K562 (cell line): ENCODE measurements at regions not wholly inside any gene's neighbourhood (a gene's known extent, or its start where the extent isn't known, plus 50 kb on each side); places are given as distances from the start of the nearest gene placed in this dataset.

Experiments used
- ATAC-seq: fragments of 200-7000 bp; cut with Tn5 transposase; 3 replicates; pipeline ENCODE4 v1.9.1; 2020; ENCODE audit warnings: moderate library complexity
- BruUV-seq: library from RNA; stranded (reverse); fragments of 400-500 nt; replicated peaks from 2 replicates; lab custom pipeline; 2021; lab: Mats Ljungman, UMichigan
- CTCF ChIA-PET: fragments of 300-600 bp; formaldehyde crosslinking; extraction: SDS; loops from one replicate; lab custom pipeline; 2021; ENCODE audit warnings: low intra/inter-chr PET ratio; lab: Yijun Ruan, JAX
- POLR2A ChIA-PET: fragments of 300-600, 350-650 bp; sonication (Branson Sonifier 250); formaldehyde crosslinking; extraction: SDS; loops from one replicate; lab custom pipeline; 2021; ENCODE audit warnings: antibody characterized with exemption, inconsistent platforms; lab: Yijun Ruan, JAX
- DNase-seq, 4 experiments: peaks; one replicate each; pipeline versions ENCODE4 v3.0.0 to v3.0.0-alpha.2; 2011 to 2018; ENCODE audit warnings: low spot score in 3 of 4, mixed read lengths in 3 of 4; ENCODE audit errors: extremely low read depth in 1 of 4
- FAIRE-seq: peaks from 2 replicates; lab custom pipeline; 2011; peaks lifted over from hg19 to GRCh38; lab: Jason Lieb, UNC
- H2AFZ ChIP-seq: 2 replicates; pipeline ENCODE4 v1.6.0; 2011; ENCODE audit warnings: low read depth, low read length, control low read depth, inconsistent platforms
- H3K27ac ChIP-seq: fragments of 200-600 bp; 3 replicates; pipeline ENCODE4 v1.8.0; 2011; ENCODE audit warnings: low read depth, mild to moderate bottlenecking, control low read depth, inconsistent platforms, low read length, moderate library complexity, mixed read lengths; ENCODE audit errors: extremely low read depth
- H3K27me3 ChIP-seq, 2 experiments: fragments of 300-600 bp in 1 of 2; 2 replicates in 1 of 2; 3 replicates in 1 of 2; pipeline versions ENCODE4 v1.6.0 to v1.8.0; 2011; ENCODE audit warnings: inconsistent platforms in 2 of 2, low read length in 2 of 2, mild to moderate bottlenecking in 1 of 2, mixed read lengths in 1 of 2, moderate library complexity in 1 of 2; ENCODE audit not compliant: control insufficient read depth in 2 of 2, insufficient read depth in 2 of 2
- H3K36me3 ChIP-seq: fragments of 300-600 bp; 3 replicates; pipeline ENCODE4 v1.8.0; 2011; ENCODE audit warnings: mild to moderate bottlenecking, low read length, inconsistent platforms; ENCODE audit not compliant: control insufficient read depth, insufficient read depth
- H3K4me1 ChIP-seq, 2 experiments: fragments of 200-600 bp in 1 of 2; replicated peaks in 1 of 2; 2 replicates in 1 of 2; 3 replicates in 1 of 2; pipeline versions ENCODE4 v1.5.1 to v1.8.0; 2011; ENCODE audit warnings: inconsistent platforms in 2 of 2, low read length in 2 of 2, mild to moderate bottlenecking in 1 of 2, mixed read lengths in 1 of 2, moderate library complexity in 1 of 2; ENCODE audit not compliant: control insufficient read depth in 2 of 2, insufficient read depth in 2 of 2
- H3K4me2 ChIP-seq: 2 replicates; pipeline ENCODE4 v1.6.1; 2011; ENCODE audit warnings: low read length, control low read depth, inconsistent platforms, mixed read lengths; ENCODE audit not compliant: insufficient read depth
- H3K4me3 ChIP-seq: fragments of 200-600 bp; sonication (generic), shearing (Covaris generic); 2 replicates; pipeline ENCODE4 v1.5.1; 2016; ENCODE audit warnings: control low read depth, inconsistent platforms
- H3K79me2 ChIP-seq: fragments of 200-600 bp; 3 replicates; pipeline ENCODE4 v1.8.0; 2011; ENCODE audit warnings: low read length, inconsistent platforms; ENCODE audit not compliant: control insufficient read depth, insufficient read depth
- H3K9ac ChIP-seq, 2 experiments: 2 replicates each; pipeline versions ENCODE4 v1.6.0 to v1.6.1; 2011; ENCODE audit warnings: low read depth in 2 of 2, low read length in 2 of 2, control low read depth in 1 of 2, inconsistent platforms in 1 of 2, mild to moderate bottlenecking in 1 of 2, mixed read lengths in 1 of 2; ENCODE audit not compliant: insufficient read depth in 1 of 2
- H3K9me1 ChIP-seq: one replicate; pipeline ENCODE4 v1.6.0; 2011; ENCODE audit warnings: inconsistent platforms, mild to moderate bottlenecking, low read length, moderate library complexity; ENCODE audit not compliant: control insufficient read depth, insufficient read depth
- H3K9me3 ChIP-seq: replicated peaks from 2 replicates; pipeline ENCODE4 v1.5.1; 2011; ENCODE audit warnings: low read depth, low read length, inconsistent platforms; ENCODE audit not compliant: control insufficient read depth, insufficient read depth
- H4K20me1 ChIP-seq: replicated peaks from 2 replicates; pipeline ENCODE4 v1.6.1; 2011; ENCODE audit warnings: low read length, inconsistent platforms, mixed read lengths; ENCODE audit not compliant: control insufficient read depth, insufficient read depth
- WGBS: fragments of 100-300 bp; shearing (Covaris generic); methylation state at CpG from one replicate; pipeline ENCODE4 v1.1.6; 2016; ENCODE audit warnings: low coverage, mixed read lengths; ENCODE audit not compliant: insufficient coverage; ENCODE audit errors: missing lambda C conversion rate; 5-methylcytosine and 5-hydroxymethylcytosine counted together
- in situ Hi-C: fragments of 300-500 bp; cut with MboI; formaldehyde crosslinking; loops from 4 replicates; pipeline ENCODE4 v1.15.0; 2018; ENCODE audit warnings: inconsistent platforms, mixed read lengths
- intact Hi-C: fragments of 100-400 bp; cut with micrococcal nuclease; formaldehyde crosslinking; loops from 2 replicates; pipeline ENCODE4 v1.14.2; 2022
- TF ChIP-seq, protein P1 (sequence below): fragments of 450-650 bp; formaldehyde crosslinking; IDR thresholded peaks from 2 replicates; pipeline ENCODE4 v1.4.0; 2020; ENCODE audit warnings: mild to moderate bottlenecking, mixed read lengths
- TF ChIP-seq, protein P2 (sequence below): fragments of 250-450 bp; sonication (Bioruptor Pico); IDR thresholded peaks from 2 replicates; pipeline ENCODE4 v1.5.0; 2020; ENCODE audit warnings: mild to moderate bottlenecking, borderline replicate concordance

DNA sequence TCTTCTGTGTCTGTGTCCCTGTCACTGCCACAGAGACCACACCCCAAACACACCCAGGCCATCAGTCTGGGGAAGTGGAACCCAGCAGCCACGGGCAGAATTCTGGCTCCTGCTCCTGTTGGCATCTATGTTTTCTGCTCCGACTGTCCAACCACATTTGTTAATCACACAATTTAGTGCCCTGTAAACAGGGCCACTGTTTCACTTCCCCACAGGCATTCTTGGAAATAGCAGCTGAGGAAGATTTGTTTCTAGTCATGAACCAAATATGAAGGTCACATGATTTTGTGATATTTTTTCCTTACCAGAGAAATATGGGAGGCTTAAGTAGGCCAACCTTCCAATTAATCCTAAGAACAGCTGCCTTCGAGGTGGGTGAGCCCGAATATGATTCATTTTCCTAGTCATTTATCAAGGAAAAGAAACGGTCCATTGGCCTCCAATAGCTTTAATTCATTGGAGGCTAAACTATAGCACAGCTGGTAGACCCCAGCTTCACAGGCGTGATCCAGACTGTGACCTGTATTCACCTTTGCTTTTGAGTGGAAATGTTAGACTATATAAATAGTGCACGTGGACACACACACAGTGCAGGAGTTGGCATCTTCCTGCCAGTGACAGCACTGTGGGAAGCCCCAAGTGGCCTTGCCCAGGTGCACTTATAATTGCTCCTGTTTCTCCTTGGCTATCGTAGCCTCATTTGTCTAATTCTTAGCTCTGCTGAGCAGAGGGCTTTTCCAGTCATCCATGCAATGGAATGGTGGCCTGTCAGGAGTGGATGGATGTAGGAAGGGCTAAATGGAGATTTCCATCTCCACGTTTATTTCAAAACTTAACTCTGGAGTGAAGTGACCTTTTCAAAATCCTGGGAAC lies 267.9 kb downstream of the LPIN1 start:
- H2AFZ ChIP-seq = no peak overlapping the region
- H3K79me2 ChIP-seq = no peaks in the 10 kb centered on the region
- intact Hi-C loops = no loop called here
- ChIA-PET CTCF (no interaction called here), POLR2A (interaction anchor here (0.8 to 1.3 kb wide), 2 partner anchors 37 to 40 kb away, joined by 3 read pairs; no protein-coding TSS in a partner anchor)
- no peaks in the 10 kb centered on the region for H3K9me3 ChIP-seq
- TF ChIP-seq, protein P1, sequence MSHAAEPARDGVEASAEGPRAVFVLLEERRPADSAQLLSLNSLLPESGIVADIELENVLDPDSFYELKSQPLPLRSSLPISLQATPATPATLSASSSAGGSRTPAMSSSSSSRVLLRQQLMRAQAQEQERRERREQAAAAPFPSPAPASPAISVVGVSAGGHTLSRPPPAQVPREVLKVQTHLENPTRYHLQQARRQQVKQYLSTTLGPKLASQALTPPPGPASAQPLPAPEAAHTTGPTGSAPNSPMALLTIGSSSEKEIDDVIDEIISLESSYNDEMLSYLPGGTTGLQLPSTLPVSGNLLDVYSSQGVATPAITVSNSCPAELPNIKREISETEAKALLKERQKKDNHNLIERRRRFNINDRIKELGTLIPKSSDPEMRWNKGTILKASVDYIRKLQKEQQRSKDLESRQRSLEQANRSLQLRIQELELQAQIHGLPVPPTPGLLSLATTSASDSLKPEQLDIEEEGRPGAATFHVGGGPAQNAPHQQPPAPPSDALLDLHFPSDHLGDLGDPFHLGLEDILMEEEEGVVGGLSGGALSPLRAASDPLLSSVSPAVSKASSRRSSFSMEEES (CRISPR knock-in tag) = peak; percentile 28
- TF ChIP-seq, protein P2, sequence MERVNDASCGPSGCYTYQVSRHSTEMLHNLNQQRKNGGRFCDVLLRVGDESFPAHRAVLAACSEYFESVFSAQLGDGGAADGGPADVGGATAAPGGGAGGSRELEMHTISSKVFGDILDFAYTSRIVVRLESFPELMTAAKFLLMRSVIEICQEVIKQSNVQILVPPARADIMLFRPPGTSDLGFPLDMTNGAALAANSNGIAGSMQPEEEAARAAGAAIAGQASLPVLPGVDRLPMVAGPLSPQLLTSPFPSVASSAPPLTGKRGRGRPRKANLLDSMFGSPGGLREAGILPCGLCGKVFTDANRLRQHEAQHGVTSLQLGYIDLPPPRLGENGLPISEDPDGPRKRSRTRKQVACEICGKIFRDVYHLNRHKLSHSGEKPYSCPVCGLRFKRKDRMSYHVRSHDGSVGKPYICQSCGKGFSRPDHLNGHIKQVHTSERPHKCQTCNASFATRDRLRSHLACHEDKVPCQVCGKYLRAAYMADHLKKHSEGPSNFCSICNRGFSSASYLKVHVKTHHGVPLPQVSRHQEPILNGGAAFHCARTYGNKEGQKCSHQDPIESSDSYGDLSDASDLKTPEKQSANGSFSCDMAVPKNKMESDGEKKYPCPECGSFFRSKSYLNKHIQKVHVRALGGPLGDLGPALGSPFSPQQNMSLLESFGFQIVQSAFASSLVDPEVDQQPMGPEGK (CRISPR knock-in tag) = no peak
- no peak overlapping the region for H3K9ac ChIP-seq
- H3K9me1 ChIP-seq = no peaks in the 10 kb centered on the region
- no peak overlapping the region for H3K4me2 ChIP-seq
- FAIRE-seq (no peak), DNase-seq (no peak), ATAC-seq (no peak)
- H3K36me3 ChIP-seq = no peaks in the 10 kb centered on the region
- H3K4me3 ChIP-seq = no peak overlapping the region
- H3K4me1 ChIP-seq = no peaks in the 10 kb centered on the region; a peak in 2 of 5 replicates
- WGBS = 38% methylated on average over 9 of the region's 9 CpGs
- H4K20me1 ChIP-seq = no peaks in the 10 kb centered on the region
- no TSS peak for BruUV-seq
- H3K27me3 ChIP-seq = no peaks in the 10 kb centered on the region
- H3K27ac ChIP-seq = no peak overlapping the region
- in situ Hi-C loops = no loop called here
